ENCODE measurements at regions not wholly inside any gene's neighbourhood (a gene's known extent, or its start where the extent isn't known, plus 50 kb on each side); places are given as distances from the start of the nearest gene placed in this dataset.

GRCh38 chr6:94045099-94045829 lies 625.9 kb upstream of the EPHA7 start:
- TF ChIP-seq, protein P1, sequence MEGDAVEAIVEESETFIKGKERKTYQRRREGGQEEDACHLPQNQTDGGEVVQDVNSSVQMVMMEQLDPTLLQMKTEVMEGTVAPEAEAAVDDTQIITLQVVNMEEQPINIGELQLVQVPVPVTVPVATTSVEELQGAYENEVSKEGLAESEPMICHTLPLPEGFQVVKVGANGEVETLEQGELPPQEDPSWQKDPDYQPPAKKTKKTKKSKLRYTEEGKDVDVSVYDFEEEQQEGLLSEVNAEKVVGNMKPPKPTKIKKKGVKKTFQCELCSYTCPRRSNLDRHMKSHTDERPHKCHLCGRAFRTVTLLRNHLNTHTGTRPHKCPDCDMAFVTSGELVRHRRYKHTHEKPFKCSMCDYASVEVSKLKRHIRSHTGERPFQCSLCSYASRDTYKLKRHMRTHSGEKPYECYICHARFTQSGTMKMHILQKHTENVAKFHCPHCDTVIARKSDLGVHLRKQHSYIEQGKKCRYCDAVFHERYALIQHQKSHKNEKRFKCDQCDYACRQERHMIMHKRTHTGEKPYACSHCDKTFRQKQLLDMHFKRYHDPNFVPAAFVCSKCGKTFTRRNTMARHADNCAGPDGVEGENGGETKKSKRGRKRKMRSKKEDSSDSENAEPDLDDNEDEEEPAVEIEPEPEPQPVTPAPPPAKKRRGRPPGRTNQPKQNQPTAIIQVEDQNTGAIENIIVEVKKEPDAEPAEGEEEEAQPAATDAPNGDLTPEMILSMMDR (IDR thresholded peaks at IDR 0.05): no peak
- no peak for TF ChIP-seq EP300 (IDR thresholded peaks at IDR 0.05)

Data from tibial nerve (tissue), 4 donors.